Breast epithelium (tissue), 3 donors: ENCODE measurements at regions not wholly inside any gene's neighbourhood (a gene's known extent, or its start where the extent isn't known, plus 50 kb on each side); places are given as distances from the start of the nearest gene placed in this dataset.
"Not testable (repeated sequence)": the region's sequence is repeated elsewhere in the genome, so short reads cannot be mapped to it uniquely, and the experiment has no call there.

Source experiments
- POLR2AphosphoS5 ChIP-seq, 3 donors: sonication (generic); formaldehyde crosslinking; IDR thresholded peaks; one replicate each; pipeline ENCODE4 v1.6.1; 2017; ENCODE audit warnings: antibody characterized with exemption in 3 of 3
- TF ChIP-seq, protein P1 (sequence below), 3 donors: fragments of 450-650 bp; IDR thresholded peaks; one replicate each; pipeline ENCODE4 v1.5.1; 2016 to 2017; ENCODE audit warnings: antibody characterized with exemption in 3 of 3, mild to moderate bottlenecking in 3 of 3, moderate library complexity in 3 of 3

DNA sequence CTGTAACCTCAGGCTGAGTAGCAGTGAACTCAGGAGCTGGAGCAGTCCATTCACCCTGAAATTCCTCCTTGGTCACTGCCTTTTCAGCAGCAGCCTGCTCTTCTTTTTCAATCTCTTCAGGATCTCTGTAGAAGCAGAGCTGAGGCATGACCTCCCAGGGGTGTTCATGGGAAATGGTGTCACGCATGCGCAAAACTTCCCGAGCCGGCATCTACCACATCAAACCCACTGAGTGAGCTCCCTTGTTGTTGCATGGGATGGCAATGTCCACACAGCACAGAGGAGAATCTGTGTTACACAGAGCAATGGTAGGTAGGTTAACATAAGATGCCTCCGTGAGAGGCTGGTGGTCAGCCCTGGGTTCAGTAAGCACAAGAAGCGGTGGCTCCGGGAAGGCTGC is 355.8 kb upstream of the PSMD7 start:
- TF ChIP-seq, protein P1, sequence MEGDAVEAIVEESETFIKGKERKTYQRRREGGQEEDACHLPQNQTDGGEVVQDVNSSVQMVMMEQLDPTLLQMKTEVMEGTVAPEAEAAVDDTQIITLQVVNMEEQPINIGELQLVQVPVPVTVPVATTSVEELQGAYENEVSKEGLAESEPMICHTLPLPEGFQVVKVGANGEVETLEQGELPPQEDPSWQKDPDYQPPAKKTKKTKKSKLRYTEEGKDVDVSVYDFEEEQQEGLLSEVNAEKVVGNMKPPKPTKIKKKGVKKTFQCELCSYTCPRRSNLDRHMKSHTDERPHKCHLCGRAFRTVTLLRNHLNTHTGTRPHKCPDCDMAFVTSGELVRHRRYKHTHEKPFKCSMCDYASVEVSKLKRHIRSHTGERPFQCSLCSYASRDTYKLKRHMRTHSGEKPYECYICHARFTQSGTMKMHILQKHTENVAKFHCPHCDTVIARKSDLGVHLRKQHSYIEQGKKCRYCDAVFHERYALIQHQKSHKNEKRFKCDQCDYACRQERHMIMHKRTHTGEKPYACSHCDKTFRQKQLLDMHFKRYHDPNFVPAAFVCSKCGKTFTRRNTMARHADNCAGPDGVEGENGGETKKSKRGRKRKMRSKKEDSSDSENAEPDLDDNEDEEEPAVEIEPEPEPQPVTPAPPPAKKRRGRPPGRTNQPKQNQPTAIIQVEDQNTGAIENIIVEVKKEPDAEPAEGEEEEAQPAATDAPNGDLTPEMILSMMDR (IDR thresholded peaks at IDR 0.05), result not testable (repeated sequence)
- TF ChIP-seq POLR2AphosphoS5 (IDR thresholded peaks at IDR 0.05), result not testable (repeated sequence)
